ENCODE measurements at regions not wholly inside any gene's neighbourhood (a gene's known extent, or its start where the extent isn't known, plus 50 kb on each side); places are given as distances from the start of the nearest gene placed in this dataset.
"Not testable (repeated sequence)": the region's sequence is repeated elsewhere in the genome, so short reads cannot be mapped to it uniquely, and the experiment has no call there.

GRCh38 chr12:30181334-30181733 lies 397.6 kb upstream of the TMTC1 start:
- no peak for TF ChIP-seq CTCF (IDR thresholded peaks at IDR 0.05; ENCODE audit: insufficient read depth, low read depth, low read length)
- H3K4me3 ChIP-seq (ENCODE audit: low read depth, low read length): no peak overlapping the region
- DNase-seq (ENCODE audit: low read depth): no peak

DNA sequence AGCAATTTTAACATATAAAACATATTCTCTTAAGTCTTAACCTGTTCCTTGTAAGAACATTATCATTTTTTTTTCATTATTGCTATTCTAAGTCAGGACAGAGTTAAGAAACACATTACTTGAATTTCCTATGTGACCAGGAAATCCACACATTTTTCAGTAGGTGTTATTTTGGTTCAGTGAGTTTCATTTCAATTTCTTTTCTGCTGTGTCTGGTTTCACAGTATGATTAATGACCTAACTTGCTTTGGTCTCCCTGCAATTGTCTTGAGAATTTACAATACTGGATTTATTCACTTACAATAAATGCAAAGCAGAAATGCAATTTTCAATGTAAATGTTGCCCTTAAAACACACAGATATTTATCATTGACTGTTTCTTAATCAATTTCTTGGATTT lies 396.9 kb upstream of the TMTC1 start:
- no peak for DNase-seq (ENCODE audit: low read depth)
- no peak overlapping the region for H3K4me3 ChIP-seq (ENCODE audit: low read depth, low read length)
- TF ChIP-seq CTCF (IDR thresholded peaks at IDR 0.05; ENCODE audit: insufficient read depth, low read depth, low read length): no peak

DNA sequence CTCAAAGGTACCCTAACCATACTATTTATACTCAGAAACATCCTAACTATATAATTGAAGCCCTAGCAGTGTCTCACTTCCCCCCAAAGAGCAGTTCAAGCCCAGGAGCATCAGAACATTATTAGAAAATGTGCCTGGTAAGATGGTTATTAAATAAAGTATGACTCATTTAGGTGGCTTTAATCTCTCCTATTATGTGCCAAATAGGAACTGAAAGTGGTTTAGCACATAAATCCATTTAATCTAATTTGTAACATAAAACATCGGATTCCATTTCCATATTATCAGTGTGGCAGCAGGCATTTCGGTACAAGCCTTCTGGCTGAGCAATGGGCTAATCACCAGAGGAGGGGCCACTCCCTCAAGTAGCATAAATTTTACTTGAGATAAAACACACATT lies 395.2 kb upstream of the TMTC1 start:
- no peak for DNase-seq (ENCODE audit: low read depth)
- H3K4me3 ChIP-seq (ENCODE audit: low read depth, low read length): no peak overlapping the region
- no peak for TF ChIP-seq CTCF (IDR thresholded peaks at IDR 0.05; ENCODE audit: insufficient read depth, low read depth, low read length)

- TF ChIP-seq CTCF (IDR thresholded peaks at IDR 0.05; ENCODE audit: insufficient read depth, low read depth, low read length): no peak
- H3K4me3 ChIP-seq (ENCODE audit: low read depth, low read length): no peak overlapping the region
- no peak for DNase-seq (ENCODE audit: low read depth)
These were observed 386.3 kb upstream of the TMTC1 start for GRCh38 chr12:30169839-30170591.

- no peak for DNase-seq (ENCODE audit: low read depth)
- no peak overlapping the region for H3K4me3 ChIP-seq (ENCODE audit: low read depth, low read length)
- no peak for TF ChIP-seq CTCF (IDR thresholded peaks at IDR 0.05; ENCODE audit: insufficient read depth, low read depth, low read length)
These were observed 382.5 kb upstream of the TMTC1 start for GRCh38 chr12:30166006-30166795.

- TF ChIP-seq CTCF (IDR thresholded peaks at IDR 0.05; ENCODE audit: insufficient read depth, low read depth, low read length): no peak
- H3K4me3 ChIP-seq (ENCODE audit: low read depth, low read length): no peak overlapping the region
- no peak for DNase-seq (ENCODE audit: low read depth)
These were observed 380.9 kb upstream of the TMTC1 start for GRCh38 chr12:30164382-30165318.

DNA sequence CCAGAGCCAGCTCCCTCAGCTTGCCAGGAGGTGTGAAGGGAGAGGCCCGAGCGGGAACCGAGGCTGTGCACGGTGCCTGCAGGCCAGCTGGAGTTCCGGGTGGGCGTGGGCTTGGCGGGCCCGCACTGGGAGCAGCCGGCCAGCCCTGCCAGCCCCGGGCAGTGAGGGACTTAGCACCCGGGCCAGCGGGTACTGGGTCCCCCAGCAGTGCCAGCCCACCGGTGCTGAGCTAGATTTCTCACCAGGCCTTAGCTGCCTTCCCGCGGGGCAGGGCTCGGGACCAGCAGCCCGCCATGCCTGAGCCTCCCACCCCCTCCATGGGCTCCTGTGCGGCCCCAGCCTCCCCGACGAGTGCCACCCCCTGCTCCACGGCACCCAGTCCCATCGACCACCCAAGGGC lies 373.1 kb upstream of the TMTC1 start:
- DNase-seq (ENCODE audit: low read depth); H3K4me3 ChIP-seq (ENCODE audit: low read depth, low read length): not testable (repeated sequence)
